HepG2 (cell line): ENCODE measurements at regions not wholly inside any gene's neighbourhood (a gene's known extent, or its start where the extent isn't known, plus 50 kb on each side); places are given as distances from the start of the nearest gene placed in this dataset.

Experiments
- ARHGAP35 ChIP-seq: sonication (generic); formaldehyde crosslinking; IDR thresholded peaks from 2 replicates; pipeline ENCODE4 v1.9.0; 2022; ENCODE audit warnings: mild to moderate bottlenecking, inconsistent platforms, moderate library complexity, missing genetic modification reagents, borderline replicate concordance
- ISX ChIP-seq: sonication (generic); formaldehyde crosslinking; conservative IDR thresholded peaks from 2 replicates; pipeline ENCODE4 v1.5.0; 2020; ENCODE audit warnings: missing genetic modification reagents
- TARDBP ChIP-seq: sonication (generic); formaldehyde crosslinking; IDR thresholded peaks from 2 replicates; pipeline ENCODE4 v1.8.0; 2022; ENCODE audit warnings: mild to moderate bottlenecking, missing genetic modification reagents
- ZNF264 ChIP-seq: sonication (generic); formaldehyde crosslinking; IDR thresholded peaks from 2 replicates; pipeline ENCODE4 v1.4.0; 2020; ENCODE audit warnings: missing genetic modification reagents
- ZNF407 ChIP-seq: sonication (generic); formaldehyde crosslinking; IDR thresholded peaks from one replicate; pipeline ENCODE4 v1.5.1; 2020; ENCODE audit warnings: mild to moderate bottlenecking, missing genetic modification reagents; ENCODE audit errors: not compliant biosample characterization
- ZNF639 ChIP-seq: conservative IDR thresholded peaks from 2 replicates; pipeline ENCODE4 v1.6.1; 2018; ENCODE audit warnings: missing genetic modification reagents
- ZNF773 ChIP-seq: sonication (generic); formaldehyde crosslinking; IDR thresholded peaks from 2 replicates; pipeline ENCODE4 v1.4.0; 2020; ENCODE audit warnings: missing genetic modification reagents, borderline replicate concordance
- ZNF775 ChIP-seq: sonication (generic); formaldehyde crosslinking; IDR thresholded peaks from 2 replicates; pipeline ENCODE4 v1.4.0; 2020; ENCODE audit warnings: missing genetic modification reagents, mild to moderate bottlenecking, moderate library complexity, borderline replicate concordance
- ZNF850 ChIP-seq: sonication (generic); formaldehyde crosslinking; conservative IDR thresholded peaks from 2 replicates; pipeline ENCODE4 v1.9.0; 2021; ENCODE audit warnings: mild to moderate bottlenecking, missing genetic modification reagents
- TF ChIP-seq, protein P1 (sequence below): sonication (generic); formaldehyde crosslinking; IDR thresholded peaks from 2 replicates; pipeline ENCODE4 v1.5.1; 2020; ENCODE audit warnings: missing genetic modification reagents, mild to moderate bottlenecking, borderline replicate concordance
- TF ChIP-seq, protein P2 (sequence below): IDR thresholded peaks from 2 replicates; pipeline ENCODE4 v1.6.1; 2016; ENCODE audit warnings: low read depth, borderline replicate concordance

- TF ChIP-seq, protein P1, sequence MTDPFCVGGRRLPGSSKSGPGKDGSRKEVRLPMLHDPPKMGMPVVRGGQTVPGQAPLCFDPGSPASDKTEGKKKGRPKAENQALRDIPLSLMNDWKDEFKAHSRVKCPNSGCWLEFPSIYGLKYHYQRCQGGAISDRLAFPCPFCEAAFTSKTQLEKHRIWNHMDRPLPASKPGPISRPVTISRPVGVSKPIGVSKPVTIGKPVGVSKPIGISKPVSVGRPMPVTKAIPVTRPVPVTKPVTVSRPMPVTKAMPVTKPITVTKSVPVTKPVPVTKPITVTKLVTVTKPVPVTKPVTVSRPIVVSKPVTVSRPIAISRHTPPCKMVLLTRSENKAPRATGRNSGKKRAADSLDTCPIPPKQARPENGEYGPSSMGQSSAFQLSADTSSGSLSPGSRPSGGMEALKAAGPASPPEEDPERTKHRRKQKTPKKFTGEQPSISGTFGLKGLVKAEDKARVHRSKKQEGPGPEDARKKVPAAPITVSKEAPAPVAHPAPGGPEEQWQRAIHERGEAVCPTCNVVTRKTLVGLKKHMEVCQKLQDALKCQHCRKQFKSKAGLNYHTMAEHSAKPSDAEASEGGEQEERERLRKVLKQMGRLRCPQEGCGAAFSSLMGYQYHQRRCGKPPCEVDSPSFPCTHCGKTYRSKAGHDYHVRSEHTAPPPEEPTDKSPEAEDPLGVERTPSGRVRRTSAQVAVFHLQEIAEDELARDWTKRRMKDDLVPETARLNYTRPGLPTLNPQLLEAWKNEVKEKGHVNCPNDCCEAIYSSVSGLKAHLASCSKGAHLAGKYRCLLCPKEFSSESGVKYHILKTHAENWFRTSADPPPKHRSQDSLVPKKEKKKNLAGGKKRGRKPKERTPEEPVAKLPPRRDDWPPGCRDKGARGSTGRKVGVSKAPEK (CRISPR knock-in tag) = peak; percentile 83; the same call in 1 of the 2 replicates
- TF ChIP-seq ZNF264 (CRISPR knock-in tag) (no peak), ISX (CRISPR knock-in tag) (no peak), ZNF775 (no peak), ZNF639 (CRISPR knock-in tag) (no peak), ZNF850 (CRISPR knock-in tag) (no peak), ARHGAP35 (CRISPR knock-in tag) (no peak), ZNF407 (CRISPR knock-in tag) (no peak), TARDBP (no peak), ZNF773 (0 out of 2 replicates have a peak, but pooled peaks have one; percentile 75)
- TF ChIP-seq, protein P2, sequence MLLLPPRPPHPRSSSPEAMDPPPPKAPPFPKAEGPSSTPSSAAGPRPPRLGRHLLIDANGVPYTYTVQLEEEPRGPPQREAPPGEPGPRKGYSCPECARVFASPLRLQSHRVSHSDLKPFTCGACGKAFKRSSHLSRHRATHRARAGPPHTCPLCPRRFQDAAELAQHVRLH = no peak
- TF ChIP-seq, all 625 proteins: peak for 50
Measured at GRCh38 chr6:26187981-26188635, 100.9 kb downstream of the HFE start (continued).
